ENCODE measurements at regions not wholly inside any gene's neighbourhood (a gene's known extent, or its start where the extent isn't known, plus 50 kb on each side); places are given as distances from the start of the nearest gene placed in this dataset.

DNA sequence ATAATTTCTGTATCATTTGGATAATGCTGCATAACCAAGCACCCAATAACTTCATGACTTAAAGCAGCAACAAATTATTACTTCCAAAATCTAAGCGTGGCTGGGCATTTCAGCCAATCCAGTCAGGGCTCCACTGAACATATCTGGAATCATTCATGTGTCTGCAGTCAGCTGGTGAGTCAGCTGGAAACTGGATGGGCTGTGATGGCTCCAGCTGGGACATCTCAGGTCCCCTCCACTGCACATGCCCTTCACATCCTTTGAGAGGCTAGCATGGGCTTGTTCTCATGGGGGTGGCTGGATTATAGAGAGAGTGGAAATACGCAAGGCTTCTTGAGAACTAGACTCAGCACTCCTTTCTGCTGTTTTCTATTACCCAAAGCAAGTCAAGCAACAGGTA is 961.9 kb downstream of the DIAPH3 start:
- TF ChIP-seq, protein P1, sequence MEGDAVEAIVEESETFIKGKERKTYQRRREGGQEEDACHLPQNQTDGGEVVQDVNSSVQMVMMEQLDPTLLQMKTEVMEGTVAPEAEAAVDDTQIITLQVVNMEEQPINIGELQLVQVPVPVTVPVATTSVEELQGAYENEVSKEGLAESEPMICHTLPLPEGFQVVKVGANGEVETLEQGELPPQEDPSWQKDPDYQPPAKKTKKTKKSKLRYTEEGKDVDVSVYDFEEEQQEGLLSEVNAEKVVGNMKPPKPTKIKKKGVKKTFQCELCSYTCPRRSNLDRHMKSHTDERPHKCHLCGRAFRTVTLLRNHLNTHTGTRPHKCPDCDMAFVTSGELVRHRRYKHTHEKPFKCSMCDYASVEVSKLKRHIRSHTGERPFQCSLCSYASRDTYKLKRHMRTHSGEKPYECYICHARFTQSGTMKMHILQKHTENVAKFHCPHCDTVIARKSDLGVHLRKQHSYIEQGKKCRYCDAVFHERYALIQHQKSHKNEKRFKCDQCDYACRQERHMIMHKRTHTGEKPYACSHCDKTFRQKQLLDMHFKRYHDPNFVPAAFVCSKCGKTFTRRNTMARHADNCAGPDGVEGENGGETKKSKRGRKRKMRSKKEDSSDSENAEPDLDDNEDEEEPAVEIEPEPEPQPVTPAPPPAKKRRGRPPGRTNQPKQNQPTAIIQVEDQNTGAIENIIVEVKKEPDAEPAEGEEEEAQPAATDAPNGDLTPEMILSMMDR (IDR thresholded peaks at IDR 0.05): no peak
- TF ChIP-seq POLR2A (IDR thresholded peaks at IDR 0.05; ENCODE audit: low read depth) (no peak), POLR2AphosphoS5 (IDR thresholded peaks at IDR 0.05) (no peak)
